Astrocyte (in vitro differentiated cells and primary cell): ENCODE measurements at regions not wholly inside any gene's neighbourhood (a gene's known extent, or its start where the extent isn't known, plus 50 kb on each side); places are given as distances from the start of the nearest gene placed in this dataset.
A peak's percentile ranks its signal among the peaks of the same experiment; 100 is the strongest.

ENCODE experiments used
- DNase-seq: peaks from one replicate; pipeline ENCODE4 v3.0.0-alpha.2; 2010; ENCODE audit warnings: low read depth
- FAIRE-seq: peaks from 2 replicates; lab custom pipeline; 2011; peaks lifted over from hg19 to GRCh38; lab: Jason Lieb, UNC
- H2AFZ ChIP-seq: 2 replicates; pipeline ENCODE4 v1.6.0; 2012; ENCODE audit warnings: low read depth, low read length, inconsistent platforms
- H3K27ac ChIP-seq: 2 replicates; pipeline ENCODE4 v1.5.1; 2011; ENCODE audit warnings: low read depth, low read length, inconsistent platforms
- H3K27me3 ChIP-seq: 2 replicates; pipeline ENCODE4 v1.6.0; 2011; ENCODE audit warnings: low read length, inconsistent platforms; ENCODE audit not compliant: insufficient read depth
- H3K36me3 ChIP-seq: 2 replicates; pipeline ENCODE4 v1.5.1; 2011; ENCODE audit warnings: low read length, inconsistent platforms; ENCODE audit not compliant: insufficient read depth
- H3K4me1 ChIP-seq: 2 replicates; pipeline ENCODE4 v1.5.1; 2011; ENCODE audit warnings: low read length, inconsistent platforms; ENCODE audit not compliant: insufficient read depth
- H3K4me2 ChIP-seq: 2 replicates; pipeline ENCODE4 v1.6.0; 2012; ENCODE audit warnings: low read length, inconsistent platforms
- H3K4me3 ChIP-seq: 2 replicates; pipeline ENCODE4 v1.5.1; 2011; ENCODE audit warnings: low read depth, mild to moderate bottlenecking, low read length, inconsistent platforms; ENCODE audit not compliant: insufficient read depth
- H3K79me2 ChIP-seq: 2 replicates; pipeline ENCODE4 v1.6.0; 2012; ENCODE audit warnings: mild to moderate bottlenecking, low read length, inconsistent platforms; ENCODE audit not compliant: insufficient read depth
- H3K9ac ChIP-seq: 2 replicates; pipeline ENCODE4 v1.6.0; 2012; ENCODE audit warnings: mild to moderate bottlenecking, low read length, inconsistent platforms
- H3K9me3 ChIP-seq: 2 replicates; pipeline ENCODE4 v1.5.1; 2012; ENCODE audit warnings: low read depth, mild to moderate bottlenecking, low read length, inconsistent platforms; ENCODE audit not compliant: insufficient read depth
- H4K20me1 ChIP-seq: 2 replicates; pipeline ENCODE4 v1.6.0; 2012; ENCODE audit warnings: low read length, inconsistent platforms; ENCODE audit not compliant: insufficient read depth
- H3K27ac Mint-ChIP-seq: one replicate; pipeline ENCODE4 v1.8.0; 2021; ENCODE audit warnings: mild to moderate bottlenecking, mixed read lengths; ENCODE audit not compliant: unreplicated experiment
- H3K27me3 Mint-ChIP-seq: one replicate; pipeline ENCODE4 v1.8.0; 2021; ENCODE audit warnings: low read depth, mixed read lengths; ENCODE audit not compliant: unreplicated experiment
- H3K36me3 Mint-ChIP-seq: one replicate; pipeline ENCODE4 v1.8.0; 2021; ENCODE audit warnings: low read depth, mixed read lengths; ENCODE audit not compliant: unreplicated experiment
- H3K4me1 Mint-ChIP-seq: one replicate; pipeline ENCODE4 v1.8.0; 2021; ENCODE audit warnings: low read depth, mixed read lengths; ENCODE audit not compliant: unreplicated experiment
- H3K4me3 Mint-ChIP-seq: one replicate; pipeline ENCODE4 v1.8.0; 2021; ENCODE audit warnings: mild to moderate bottlenecking, moderate library complexity, mixed read lengths; ENCODE audit not compliant: unreplicated experiment
- H3K9me3 Mint-ChIP-seq: one replicate; pipeline ENCODE4 v1.8.0; 2021; ENCODE audit warnings: mild to moderate bottlenecking, mixed read lengths; ENCODE audit not compliant: unreplicated experiment
- EZH2 ChIP-seq: IDR thresholded peaks from 2 replicates; pipeline ENCODE4 v1.6.1; 2012; ENCODE audit warnings: mild to moderate bottlenecking, low read length, inconsistent platforms; ENCODE audit not compliant: insufficient read depth
- TF ChIP-seq, protein P1 (sequence below): IDR thresholded peaks from 2 replicates; pipeline ENCODE4 v1.5.1; 2011; ENCODE audit warnings: low read depth, mild to moderate bottlenecking, inconsistent platforms, low read length, moderate library complexity; ENCODE audit not compliant: insufficient read depth

- H3K4me1 ChIP-seq: no peaks in the 10 kb centered on the region
- peak; percentile 30 for DNase-seq
- no peak overlapping the region for H3K27ac ChIP-seq
- H3K9me3 ChIP-seq: no peaks in the 10 kb centered on the region
- Mint-ChIP-seq H3K36me3 (peaks cover 2% of the 10 kb centered on the region), H3K4me3 (no peak overlapping the region), H3K4me1 (peaks cover 5% of the 10 kb centered on the region), H3K27ac (no peak overlapping the region), H3K27me3 (peaks cover 2% of the 10 kb centered on the region), H3K9me3 (peaks cover 3% of the 10 kb centered on the region)
- no peak for FAIRE-seq
- H2AFZ ChIP-seq: no peak overlapping the region
- H3K9ac ChIP-seq: no peak overlapping the region
- no peak overlapping the region for H3K4me2 ChIP-seq
- H3K27me3 ChIP-seq: no peaks in the 10 kb centered on the region
- H3K36me3 ChIP-seq: no peaks in the 10 kb centered on the region
- no peak for TF ChIP-seq EZH2
- TF ChIP-seq, protein P1, sequence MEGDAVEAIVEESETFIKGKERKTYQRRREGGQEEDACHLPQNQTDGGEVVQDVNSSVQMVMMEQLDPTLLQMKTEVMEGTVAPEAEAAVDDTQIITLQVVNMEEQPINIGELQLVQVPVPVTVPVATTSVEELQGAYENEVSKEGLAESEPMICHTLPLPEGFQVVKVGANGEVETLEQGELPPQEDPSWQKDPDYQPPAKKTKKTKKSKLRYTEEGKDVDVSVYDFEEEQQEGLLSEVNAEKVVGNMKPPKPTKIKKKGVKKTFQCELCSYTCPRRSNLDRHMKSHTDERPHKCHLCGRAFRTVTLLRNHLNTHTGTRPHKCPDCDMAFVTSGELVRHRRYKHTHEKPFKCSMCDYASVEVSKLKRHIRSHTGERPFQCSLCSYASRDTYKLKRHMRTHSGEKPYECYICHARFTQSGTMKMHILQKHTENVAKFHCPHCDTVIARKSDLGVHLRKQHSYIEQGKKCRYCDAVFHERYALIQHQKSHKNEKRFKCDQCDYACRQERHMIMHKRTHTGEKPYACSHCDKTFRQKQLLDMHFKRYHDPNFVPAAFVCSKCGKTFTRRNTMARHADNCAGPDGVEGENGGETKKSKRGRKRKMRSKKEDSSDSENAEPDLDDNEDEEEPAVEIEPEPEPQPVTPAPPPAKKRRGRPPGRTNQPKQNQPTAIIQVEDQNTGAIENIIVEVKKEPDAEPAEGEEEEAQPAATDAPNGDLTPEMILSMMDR: no peak
- H3K4me3 ChIP-seq: no peak overlapping the region
- no peaks in the 10 kb centered on the region for H4K20me1 ChIP-seq
- no peaks in the 10 kb centered on the region for H3K79me2 ChIP-seq
Observed at GRCh38 chr4:152193059-152193458, 342.8 kb downstream of the FBXW7 start.

- H3K4me2 ChIP-seq: no peak overlapping the region
- H3K4me1 ChIP-seq: no peaks in the 10 kb centered on the region
- H3K36me3 ChIP-seq: no peaks in the 10 kb centered on the region
- Mint-ChIP-seq H3K27ac (no peak overlapping the region), H3K4me1 (peaks cover 5% of the 10 kb centered on the region), H3K27me3 (peaks cover 4% of the 10 kb centered on the region), H3K4me3 (no peak overlapping the region), H3K36me3 (peaks cover 2% of the 10 kb centered on the region), H3K9me3 (peaks cover 3% of the 10 kb centered on the region)
- no peak for TF ChIP-seq EZH2
- TF ChIP-seq, protein P1: no peak
- FAIRE-seq (no peak), DNase-seq (no peak)
- H4K20me1 ChIP-seq: no peaks in the 10 kb centered on the region
- no peaks in the 10 kb centered on the region for H3K9me3 ChIP-seq
- H3K9ac ChIP-seq: no peak overlapping the region
- H2AFZ ChIP-seq: no peak overlapping the region
- no peaks in the 10 kb centered on the region for H3K27me3 ChIP-seq
- H3K79me2 ChIP-seq: no peaks in the 10 kb centered on the region
- no peak overlapping the region for H3K27ac ChIP-seq
- no peak overlapping the region for H3K4me3 ChIP-seq
Observed at GRCh38 chr4:152190907-152191306, 345.0 kb downstream of the FBXW7 start.

DNA sequence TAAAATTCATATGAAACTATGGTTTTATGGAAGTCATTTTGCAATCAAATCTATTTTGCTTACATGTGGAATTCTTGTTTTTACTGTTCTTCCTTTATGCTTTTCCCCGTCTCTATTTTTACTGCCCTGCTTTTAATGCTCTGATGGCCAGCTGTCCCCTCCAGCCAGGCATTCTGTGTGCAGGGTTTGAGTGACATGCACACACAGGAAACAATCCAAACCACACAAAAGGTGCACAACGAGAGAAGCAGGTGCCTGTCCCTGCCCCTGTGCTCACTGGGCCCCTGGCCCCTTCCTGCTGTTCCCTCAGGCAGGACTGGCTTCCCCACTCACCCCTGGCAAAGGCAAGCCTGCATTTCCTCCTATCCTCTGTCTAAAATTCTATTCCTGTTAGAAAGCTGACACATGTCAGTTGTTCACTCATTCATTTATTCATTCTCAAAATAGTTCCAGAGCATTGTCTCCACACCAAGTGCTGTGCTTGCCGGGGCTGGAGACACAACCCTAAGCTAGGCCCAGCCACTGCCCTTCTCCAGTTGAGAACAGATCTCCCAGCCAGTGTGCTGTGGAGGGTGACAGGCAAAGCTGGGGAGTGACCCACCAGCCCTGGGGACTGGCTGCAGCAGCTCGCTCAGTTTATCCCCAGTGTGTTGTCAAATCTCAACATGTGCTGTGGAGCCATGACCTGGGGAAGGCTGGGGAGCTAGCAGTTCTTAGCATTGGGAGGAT lies 346.3 kb downstream of the FBXW7 start:
- TF ChIP-seq, protein P1: no peak
- no peak for TF ChIP-seq EZH2
- Histone ChIP-seq H3K36me3 (no peaks in the 10 kb centered on the region), H3K4me3 (no peak overlapping the region), H3K27ac (no peak overlapping the region), H2AFZ (no peak overlapping the region), H3K9me3 (no peaks in the 10 kb centered on the region), H3K9ac (no peak overlapping the region), H3K4me1 (no peaks in the 10 kb centered on the region), H3K79me2 (no peaks in the 10 kb centered on the region), H4K20me1 (no peaks in the 10 kb centered on the region), H3K4me2 (no peak overlapping the region), H3K27me3 (no peaks in the 10 kb centered on the region)
- no peak for DNase-seq
- FAIRE-seq: no peak
- Mint-ChIP-seq H3K4me3 (no peak overlapping the region), H3K4me1 (peaks cover 5% of the 10 kb centered on the region), H3K9me3 (peaks cover 9% of the 10 kb centered on the region), H3K27me3 (peaks cover 7% of the 10 kb centered on the region), H3K27ac (no peak overlapping the region), H3K36me3 (peaks cover 4% of the 10 kb centered on the region)
